Tibial artery (tissue), 4 donors: ENCODE measurements at regions not wholly inside any gene's neighbourhood (a gene's known extent, or its start where the extent isn't known, plus 50 kb on each side); places are given as distances from the start of the nearest gene placed in this dataset.

Experiments
- DNase-seq, 2 donors: peaks; one replicate each; pipeline ENCODE4 v3.0.0-alpha.2; 2019
- H3K27ac ChIP-seq, 2 donors: fragments of 200-600 bp; sonication (generic) in 1 of 2; 1 replicate in 1 of 2; 2 replicates in 1 of 2; pipeline ENCODE4 v1.5.1; 2018 to 2019; ENCODE audit warnings: mild to moderate bottlenecking in 1 of 2
- H3K27me3 ChIP-seq, 2 donors: fragments of 200-600 bp; sonication (generic) in 1 of 2; one replicate each; pipeline versions ENCODE4 v1.5.1 to v1.6.0; 2016 to 2019
- H3K36me3 ChIP-seq, 3 donors: fragments of 200-600 bp; sonication (generic) in 2 of 3; one replicate each; pipeline ENCODE4 v1.5.1; 2016 to 2019; ENCODE audit warnings: mild to moderate bottlenecking in 2 of 3
- H3K4me1 ChIP-seq, 4 donors: fragments of 200-600 bp; sonication (generic) in 2 of 4; 1 replicate in 3 of 4; 2 replicates in 1 of 4; pipeline ENCODE4 v1.5.1; 2016 to 2019
- H3K4me3 ChIP-seq, 2 donors: fragments of 200-600 bp; sonication (generic) in 1 of 2; 1 replicate in 1 of 2; 2 replicates in 1 of 2; pipeline ENCODE4 v1.5.1; 2018 to 2019; ENCODE audit warnings: mild to moderate bottlenecking in 2 of 2
- H3K9me3 ChIP-seq, 3 donors: fragments of 200-600 bp; sonication (generic) in 1 of 3; one replicate each; pipeline ENCODE4 v1.5.1; 2016 to 2019
- CTCF ChIP-seq, 2 experiments: fragments of 200-600 bp in 1 of 2; fragments of 450-650 bp in 1 of 2; IDR thresholded peaks; one replicate each; pipeline ENCODE4 v1.5.1; 2017 to 2019; ENCODE audit warnings: antibody characterized with exemption in 2 of 2, mild to moderate bottlenecking in 1 of 2, moderate library complexity in 1 of 2
- intact Hi-C: fragments of 100-400 bp; cut with DNase I; formaldehyde crosslinking; loops from one replicate; pipeline ENCODE4 v1.15.0; 2023; ENCODE audit warnings: low total_unique reads

- Histone ChIP-seq H3K4me3 (no peak overlapping the region), H3K4me1 (no peaks in the 10 kb centered on the region), H3K9me3 (no peaks in the 10 kb centered on the region), H3K27ac (no peak overlapping the region), H3K36me3 (no peaks in the 10 kb centered on the region), H3K27me3 (peaks cover 0 to 22% of the 10 kb centered on the region in 2 donors)
- intact Hi-C loops: no loop called here
- peak; percentile 18 to 53 for DNase-seq
- no peak for TF ChIP-seq CTCF (IDR thresholded peaks at IDR 0.05)
Measured at GRCh38 chr22:47370448-47371262, 608.2 kb downstream of the TBC1D22A start.

- Histone ChIP-seq H3K9me3 (no peaks in the 10 kb centered on the region), H3K4me3 (no peak overlapping the region), H3K27ac (no peak overlapping the region), H3K27me3 (peaks cover 0 to 15% of the 10 kb centered on the region in 2 donors), H3K36me3 (no peaks in the 10 kb centered on the region), H3K4me1 (no peaks in the 10 kb centered on the region)
- intact Hi-C loops: no loop called here
- no peak for DNase-seq
- TF ChIP-seq CTCF (IDR thresholded peaks at IDR 0.05): no peak
Measured at GRCh38 chr22:47369431-47370015, 607.1 kb downstream of the TBC1D22A start.

- peak in 1 of 2 donors; percentile 54 for DNase-seq
- TF ChIP-seq CTCF (IDR thresholded peaks at IDR 0.05): no peak
- H3K36me3 ChIP-seq: no peaks in the 10 kb centered on the region
- H3K4me3 ChIP-seq: no peak overlapping the region
- no peak overlapping the region for H3K27ac ChIP-seq
- H3K9me3 ChIP-seq: peaks cover 0 to 4% (median 0%) of the 10 kb centered on the region in 3 donors
- intact Hi-C loops: no loop called here
- H3K4me1 ChIP-seq: no peaks in the 10 kb centered on the region
- peaks cover 0 to 12% of the 10 kb centered on the region in 2 donors for H3K27me3 ChIP-seq
Measured at GRCh38 chr22:47369020-47369419, 606.6 kb downstream of the TBC1D22A start.

GRCh38 chr22:47367993-47368945 is 605.8 kb downstream of the TBC1D22A start:
- intact Hi-C loops: no loop called here
- Histone ChIP-seq H3K27ac (no peak overlapping the region), H3K4me3 (no peak overlapping the region), H3K36me3 (no peaks in the 10 kb centered on the region), H3K27me3 (peaks cover 0 to 8% of the 10 kb centered on the region in 2 donors), H3K9me3 (peaks cover 0 to 4% (median 3%) of the 10 kb centered on the region in 3 donors), H3K4me1 (no peaks in the 10 kb centered on the region)
- TF ChIP-seq CTCF (IDR thresholded peaks at IDR 0.05): no peak
- DNase-seq: no peak

GRCh38 chr22:47367107-47367690 is 604.7 kb downstream of the TBC1D22A start:
- intact Hi-C loops: no loop called here
- peaks cover 0 to 8% of the 10 kb centered on the region in 2 donors for H3K27me3 ChIP-seq
- H3K9me3 ChIP-seq: peaks cover 0 to 9% (median 6%) of the 10 kb centered on the region in 3 donors
- no peaks in the 10 kb centered on the region for H3K36me3 ChIP-seq
- H3K4me1 ChIP-seq: no peaks in the 10 kb centered on the region
- no peak for TF ChIP-seq CTCF (IDR thresholded peaks at IDR 0.05)
- DNase-seq: no peak
- H3K4me3 ChIP-seq: no peak overlapping the region
- no peak overlapping the region for H3K27ac ChIP-seq
